ENCODE measurements at regions not wholly inside any gene's neighbourhood (a gene's known extent, or its start where the extent isn't known, plus 50 kb on each side); places are given as distances from the start of the nearest gene placed in this dataset.
"Not testable (repeated sequence)": the region's sequence is repeated elsewhere in the genome, so short reads cannot be mapped to it uniquely, and the experiment has no call there.

DNA sequence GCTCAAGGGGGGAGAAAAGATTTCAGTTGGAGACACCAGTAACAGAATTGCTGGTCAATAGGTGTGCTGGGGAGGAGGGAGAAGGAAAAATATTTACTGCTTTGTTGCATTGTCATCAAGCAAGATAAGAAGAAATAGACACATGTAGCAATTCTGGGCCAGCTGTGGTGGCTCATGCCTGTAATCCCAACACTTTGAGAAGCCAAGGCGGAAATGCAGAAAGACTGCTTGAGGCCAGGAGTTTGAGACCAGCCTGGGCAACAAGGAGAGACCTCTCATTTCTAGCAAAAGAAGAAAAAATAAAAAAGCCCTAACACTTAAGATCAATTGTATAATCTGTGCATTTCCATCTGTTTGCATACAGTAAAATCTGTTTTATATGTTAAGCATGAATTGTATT lies 126.6 kb downstream of the ZFP64 start:
- Mint-ChIP-seq H3K9me3 (no peaks in the 10 kb centered on the region), H3K27me3 (peaks cover 4% of the 10 kb centered on the region), H3K36me3 (peaks cover 7% of the 10 kb centered on the region), H3K27ac (no peak overlapping the region), H3K4me3 (no peak overlapping the region), H3K4me1 (no peaks in the 10 kb centered on the region)
- no peak for ATAC-seq (ENCODE audit: low read depth in 2 of 2)
- Histone ChIP-seq H3K27ac (ENCODE audit: insufficient read depth, low read length, poor library complexity, severe bottlenecking) (no peak overlapping the region), H3K27me3 (ENCODE audit: control insufficient read depth, insufficient read depth, low read length) (no peaks in the 10 kb centered on the region), H3K4me1 (ENCODE audit: control insufficient read depth, insufficient read depth, low read length, poor library complexity, severe bottlenecking) (no peaks in the 10 kb centered on the region), H3K9me3 (ENCODE audit: control insufficient read depth in 2 of 2, low read length in 2 of 2) (no peaks in the 10 kb centered on the region), H3K36me3 (ENCODE audit: control insufficient read depth, insufficient read depth, low read length) (no peaks in the 10 kb centered on the region), H3K4me3 (ENCODE audit: low read depth, low read length) (no peak overlapping the region)
- DNase-seq, result no peak

DNA sequence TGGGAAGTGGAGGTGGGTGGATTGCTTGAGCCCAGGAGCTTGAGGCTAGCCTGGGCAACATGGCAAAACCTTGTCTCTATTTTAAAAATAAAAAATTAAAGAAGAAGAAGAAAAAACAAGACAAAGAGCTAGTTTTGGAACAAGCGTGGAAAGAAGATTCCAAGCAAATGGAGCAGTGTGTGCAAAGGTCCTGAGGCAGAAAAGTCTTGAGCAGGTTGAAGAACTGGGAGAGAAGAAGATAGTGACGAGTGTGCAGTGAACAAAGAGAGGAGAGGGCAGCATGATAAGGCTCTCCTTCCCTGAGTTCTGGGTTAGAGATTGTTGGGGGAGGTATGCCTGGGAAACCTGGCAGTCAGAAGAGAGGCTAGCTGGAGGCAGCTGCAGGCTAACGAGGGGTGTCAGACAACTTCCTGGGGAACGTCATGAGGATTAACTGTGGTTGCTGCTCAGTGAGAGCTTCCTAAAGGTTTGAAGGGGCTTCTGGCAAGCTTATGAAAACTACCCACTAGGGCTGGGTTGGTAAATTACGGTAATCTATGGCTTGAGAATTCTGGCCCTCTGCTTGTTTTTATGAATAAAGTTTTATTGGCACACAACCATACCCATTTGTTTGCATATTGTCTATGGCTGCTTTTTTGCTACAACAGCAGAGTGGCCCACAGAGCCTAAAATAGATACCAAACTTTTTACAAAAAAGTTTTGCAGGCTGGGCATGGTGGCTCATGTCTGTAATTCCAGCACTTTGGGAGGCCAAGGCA lies 128.9 kb downstream of the ZFP64 start:
- H3K27ac ChIP-seq (ENCODE audit: insufficient read depth, low read length, poor library complexity, severe bottlenecking), result no peak overlapping the region
- no peak for ATAC-seq (ENCODE audit: low read depth in 2 of 2)
- H3K9me3 ChIP-seq (ENCODE audit: control insufficient read depth in 2 of 2, low read length in 2 of 2), result no peaks in the 10 kb centered on the region
- no peaks in the 10 kb centered on the region for H3K27me3 ChIP-seq (ENCODE audit: control insufficient read depth, insufficient read depth, low read length)
- H3K36me3 Mint-ChIP-seq, result peaks cover 7% of the 10 kb centered on the region
- H3K9me3 Mint-ChIP-seq, result peaks cover 0 to 1% (median 0%) of the 10 kb centered on the region in 7 donors
- H3K4me3 ChIP-seq (ENCODE audit: low read depth, low read length), result no peak overlapping the region
- H3K36me3 ChIP-seq (ENCODE audit: control insufficient read depth, insufficient read depth, low read length), result no peaks in the 10 kb centered on the region
- no peak for DNase-seq
- H3K27ac Mint-ChIP-seq, result no peak overlapping the region
- no peaks in the 10 kb centered on the region for H3K4me1 ChIP-seq (ENCODE audit: control insufficient read depth, insufficient read depth, low read length, poor library complexity, severe bottlenecking)
- no peak overlapping the region for H3K4me3 Mint-ChIP-seq
- H3K27me3 Mint-ChIP-seq, result peaks cover 4% of the 10 kb centered on the region
- H3K4me1 Mint-ChIP-seq, result no peaks in the 10 kb centered on the region

DNA sequence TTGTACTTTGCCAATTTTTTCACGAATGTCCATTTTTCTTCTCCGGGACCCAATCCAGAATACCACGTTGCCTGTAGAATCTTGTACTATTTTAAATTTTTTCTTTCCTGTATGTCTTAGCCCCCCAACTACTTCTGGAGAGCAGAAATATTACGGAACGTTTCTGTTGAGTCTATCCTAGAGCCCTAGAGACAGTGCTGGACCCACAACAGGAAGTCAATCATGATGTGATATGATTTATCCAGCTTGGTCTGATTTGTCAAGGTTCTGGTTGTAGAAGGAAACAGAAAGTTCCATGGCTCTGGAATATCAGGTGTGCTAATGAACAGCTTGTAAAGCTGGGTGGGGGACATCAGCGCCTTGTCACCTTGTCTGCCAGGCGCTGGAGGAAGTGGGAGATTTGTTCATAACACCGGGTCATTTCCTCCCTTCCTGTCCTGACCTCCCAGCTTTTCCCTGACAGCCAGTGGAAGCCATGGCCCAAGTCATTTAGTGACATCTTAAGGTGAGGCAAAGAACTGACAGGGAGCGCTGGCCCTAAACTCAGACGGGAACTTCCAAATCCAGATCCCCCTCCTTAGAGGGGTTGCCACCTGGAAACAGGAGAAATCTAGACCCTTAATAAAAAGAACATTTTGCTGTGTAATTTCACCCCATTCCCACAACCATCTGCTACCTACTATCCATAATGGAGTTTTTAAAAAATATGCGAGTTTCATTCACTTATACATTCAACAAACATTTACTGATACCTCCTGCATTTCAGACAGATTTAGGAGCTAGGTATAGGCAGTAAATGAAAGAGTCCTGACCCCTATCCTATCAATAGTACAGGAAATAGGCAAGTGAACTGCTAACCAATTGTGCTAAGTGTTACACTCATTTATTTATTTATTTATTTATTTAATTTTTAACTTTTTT lies 130.5 kb downstream of the ZFP64 start:
- Histone ChIP-seq H3K27ac (ENCODE audit: insufficient read depth, low read length, poor library complexity, severe bottlenecking) (no peak overlapping the region), H3K27me3 (ENCODE audit: control insufficient read depth, insufficient read depth, low read length) (no peaks in the 10 kb centered on the region), H3K4me1 (ENCODE audit: control insufficient read depth, insufficient read depth, low read length, poor library complexity, severe bottlenecking) (no peaks in the 10 kb centered on the region), H3K36me3 (ENCODE audit: control insufficient read depth, insufficient read depth, low read length) (no peaks in the 10 kb centered on the region), H3K4me3 (ENCODE audit: low read depth, low read length) (no peak overlapping the region), H3K9me3 (ENCODE audit: control insufficient read depth in 2 of 2, low read length in 2 of 2) (peaks cover 5 to 13% of the 10 kb centered on the region in 2 experiments)
- DNase-seq, result no peak
- H3K4me3 Mint-ChIP-seq, result no peak overlapping the region
- ATAC-seq (ENCODE audit: low read depth in 2 of 2), result no peak
- H3K36me3 Mint-ChIP-seq, result peaks cover 7% of the 10 kb centered on the region
- no peaks in the 10 kb centered on the region for H3K4me1 Mint-ChIP-seq
- H3K27ac Mint-ChIP-seq, result peak overlapping the region in 1 of 3 donors; percentile 48
- H3K27me3 Mint-ChIP-seq, result peaks cover 4% of the 10 kb centered on the region
- H3K9me3 Mint-ChIP-seq, result peaks cover 0 to 11% (median 3%) of the 10 kb centered on the region in 7 donors

DNA sequence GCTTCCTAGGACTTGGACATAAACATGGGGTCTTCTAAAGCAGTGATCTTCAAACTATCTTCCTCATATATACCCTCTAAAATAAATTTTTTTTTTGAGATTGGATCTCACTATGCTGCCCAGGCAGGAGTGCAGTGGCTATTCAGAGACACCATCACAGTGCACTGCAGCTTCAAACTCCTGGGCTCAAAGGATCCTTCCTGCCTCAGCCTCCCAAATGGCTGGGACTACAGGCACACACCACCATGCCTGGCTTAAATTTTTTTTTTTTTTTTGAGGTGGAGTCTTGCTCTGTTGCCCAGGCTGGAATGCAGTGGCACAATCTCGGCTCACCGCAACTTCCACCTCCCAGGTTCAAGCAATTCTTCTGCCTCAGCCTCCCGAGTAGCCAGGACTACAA lies 134.4 kb downstream of the ZFP64 start:
- H3K27ac Mint-ChIP-seq; H3K4me3 Mint-ChIP-seq; H3K27me3 Mint-ChIP-seq; DNase-seq; H3K4me1 Mint-ChIP-seq; H3K36me3 ChIP-seq (ENCODE audit: control insufficient read depth, insufficient read depth, low read length); H3K36me3 Mint-ChIP-seq; H3K4me1 ChIP-seq (ENCODE audit: control insufficient read depth, insufficient read depth, low read length, poor library complexity, severe bottlenecking); ATAC-seq (ENCODE audit: low read depth in 2 of 2); H3K27me3 ChIP-seq (ENCODE audit: control insufficient read depth, insufficient read depth, low read length); H3K27ac ChIP-seq (ENCODE audit: insufficient read depth, low read length, poor library complexity, severe bottlenecking); H3K4me3 ChIP-seq (ENCODE audit: low read depth, low read length): not testable (repeated sequence)
- peaks cover 5 to 13% of the 10 kb centered on the region in 2 experiments for H3K9me3 ChIP-seq (ENCODE audit: control insufficient read depth in 2 of 2, low read length in 2 of 2)
- peaks cover 2 to 12% (median 4%) of the 10 kb centered on the region in 7 donors for H3K9me3 Mint-ChIP-seq

DNA sequence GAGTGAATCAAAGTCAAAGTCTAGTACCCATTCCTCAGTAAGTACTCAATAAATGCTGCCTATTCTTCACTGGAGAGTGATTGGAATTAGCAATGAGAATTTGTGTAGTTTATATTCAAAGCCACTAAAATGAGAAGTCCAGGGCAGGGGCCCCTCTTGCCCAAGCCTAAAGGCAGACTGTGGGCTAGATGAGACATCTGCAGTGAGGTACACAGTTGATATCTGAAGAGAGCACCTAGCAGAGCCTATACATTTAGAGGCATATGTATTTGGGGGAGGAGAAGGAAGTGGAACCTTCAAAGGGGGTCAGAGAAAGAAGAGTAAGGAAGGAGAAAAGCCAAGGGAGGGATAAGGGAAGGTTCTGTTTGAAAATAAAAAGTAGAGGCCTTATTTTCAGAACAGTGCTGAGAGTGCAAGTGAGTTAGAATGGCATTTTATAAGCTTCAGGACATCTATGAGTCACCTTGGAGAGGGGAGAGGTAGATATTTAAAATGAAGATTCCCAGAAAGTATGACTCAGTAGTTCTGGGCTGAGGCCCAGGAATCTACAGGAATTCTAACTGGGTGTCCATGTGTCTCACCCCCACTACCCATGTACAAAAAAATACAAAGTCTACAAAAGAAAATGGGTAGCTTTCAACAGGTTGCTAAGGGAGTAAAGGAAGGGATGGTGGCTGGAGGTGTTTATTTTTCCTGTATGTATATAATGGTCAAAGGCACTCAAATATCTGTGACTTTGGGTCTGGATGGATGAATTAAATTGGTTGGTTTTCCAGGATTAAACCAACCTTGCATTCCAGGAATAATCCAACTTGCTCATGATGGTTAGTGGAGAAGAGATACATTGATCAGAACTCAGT lies 135.1 kb downstream of the ZFP64 start:
- H3K27me3 Mint-ChIP-seq, result no peaks in the 10 kb centered on the region
- H3K9me3 Mint-ChIP-seq, result peaks cover 2 to 12% (median 4%) of the 10 kb centered on the region in 7 donors

DNA sequence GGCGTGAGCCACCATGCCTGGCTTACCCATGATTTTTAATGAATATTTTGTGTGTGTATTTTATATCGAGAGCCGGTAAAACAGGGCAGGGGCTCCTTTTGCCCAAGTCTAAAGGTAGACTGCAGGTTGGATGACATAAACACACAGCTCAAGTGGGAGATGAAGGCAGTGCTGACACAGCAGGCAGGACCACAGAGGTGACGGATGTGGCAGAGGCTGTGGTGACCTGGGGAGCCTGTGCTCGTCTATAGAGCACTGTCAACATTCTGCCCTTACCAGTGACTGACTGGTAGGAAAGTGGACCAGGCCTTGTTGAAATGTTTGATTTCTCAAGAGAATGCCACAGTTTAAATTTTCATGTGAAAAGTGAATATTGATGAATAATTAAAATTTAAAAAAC lies 137.5 kb downstream of the ZFP64 start:
- H3K27me3 ChIP-seq (ENCODE audit: control insufficient read depth, insufficient read depth, low read length), result no peaks in the 10 kb centered on the region
- Mint-ChIP-seq H3K36me3 (peaks cover 4% of the 10 kb centered on the region), H3K27ac (no peak overlapping the region), H3K4me3 (no peak overlapping the region), H3K27me3 (no peaks in the 10 kb centered on the region), H3K4me1 (no peaks in the 10 kb centered on the region), H3K9me3 (peaks cover 2 to 12% (median 6%) of the 10 kb centered on the region in 7 donors)
- peak in 1 of 3 donors; percentile 4 for DNase-seq
- H3K4me3 ChIP-seq (ENCODE audit: low read depth, low read length), result no peak overlapping the region
- no peaks in the 10 kb centered on the region for H3K4me1 ChIP-seq (ENCODE audit: control insufficient read depth, insufficient read depth, low read length, poor library complexity, severe bottlenecking)
- no peak overlapping the region for H3K27ac ChIP-seq (ENCODE audit: insufficient read depth, low read length, poor library complexity, severe bottlenecking)
- no peak for ATAC-seq (ENCODE audit: low read depth in 2 of 2)
- no peaks in the 10 kb centered on the region for H3K36me3 ChIP-seq (ENCODE audit: control insufficient read depth, insufficient read depth, low read length)
- peaks cover 5 to 13% of the 10 kb centered on the region in 2 experiments for H3K9me3 ChIP-seq (ENCODE audit: control insufficient read depth in 2 of 2, low read length in 2 of 2)

More for the DNA sequence above, 135.1 kb downstream of the ZFP64 start:
- Histone ChIP-seq H3K4me1 (ENCODE audit: control insufficient read depth, insufficient read depth, low read length, poor library complexity, severe bottlenecking) (no peaks in the 10 kb centered on the region), H3K36me3 (ENCODE audit: control insufficient read depth, insufficient read depth, low read length) (no peaks in the 10 kb centered on the region), H3K9me3 (ENCODE audit: control insufficient read depth in 2 of 2, low read length in 2 of 2) (peaks cover 5 to 13% of the 10 kb centered on the region in 2 experiments), H3K27ac (ENCODE audit: insufficient read depth, low read length, poor library complexity, severe bottlenecking) (no peak overlapping the region), H3K27me3 (ENCODE audit: control insufficient read depth, insufficient read depth, low read length) (no peaks in the 10 kb centered on the region), H3K4me3 (ENCODE audit: low read depth, low read length) (no peak overlapping the region)
- Mint-ChIP-seq H3K4me1 (no peaks in the 10 kb centered on the region), H3K4me3 (no peak overlapping the region), H3K36me3 (peaks cover 4% of the 10 kb centered on the region), H3K27ac (no peak overlapping the region)
- no peak for ATAC-seq (ENCODE audit: low read depth in 2 of 2)
- no peak for DNase-seq

DNA sequence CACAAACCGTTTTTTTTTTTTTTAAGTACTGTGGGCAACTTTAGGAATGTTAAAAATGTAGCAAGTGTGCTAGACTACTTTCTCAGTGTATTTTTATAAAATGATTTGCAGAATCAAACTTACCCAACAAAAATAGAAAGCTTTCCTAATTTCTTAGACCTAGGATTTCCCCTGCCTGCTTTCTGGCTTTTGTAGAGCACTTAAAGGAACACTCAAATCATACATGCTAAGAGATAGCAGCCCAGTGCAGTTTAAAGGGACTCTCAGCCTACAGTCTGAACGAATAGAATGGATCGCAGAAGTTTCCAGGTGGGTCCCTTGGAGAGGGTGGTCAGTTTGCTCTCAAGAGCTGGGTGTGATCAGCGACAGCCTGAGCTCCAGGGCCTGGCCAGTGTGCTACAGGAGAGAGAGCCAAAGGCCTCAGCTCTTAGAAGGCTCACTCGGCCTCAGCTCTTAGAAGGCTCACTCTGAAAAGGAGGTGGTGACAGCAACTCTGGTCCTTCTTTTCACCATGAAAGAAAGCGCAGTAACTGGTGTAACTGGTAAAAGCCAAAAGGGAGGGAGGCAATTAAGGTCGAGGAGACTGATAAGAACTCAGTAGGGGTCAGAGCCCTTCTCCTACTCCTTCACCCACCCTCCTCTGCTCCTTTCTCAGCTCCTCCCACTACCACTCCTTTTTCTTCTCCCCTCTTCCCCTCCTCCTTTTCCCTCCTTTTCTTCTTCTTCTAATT lies 142.4 kb downstream of the ZFP64 start:
- Histone ChIP-seq H3K9me3 (ENCODE audit: control insufficient read depth in 2 of 2, low read length in 2 of 2) (no peaks in the 10 kb centered on the region), H3K27me3 (ENCODE audit: control insufficient read depth, insufficient read depth, low read length) (no peaks in the 10 kb centered on the region), H3K4me3 (ENCODE audit: low read depth, low read length) (no peak overlapping the region), H3K27ac (ENCODE audit: insufficient read depth, low read length, poor library complexity, severe bottlenecking) (no peak overlapping the region), H3K4me1 (ENCODE audit: control insufficient read depth, insufficient read depth, low read length, poor library complexity, severe bottlenecking) (peaks cover 7% of the 10 kb centered on the region), H3K36me3 (ENCODE audit: control insufficient read depth, insufficient read depth, low read length) (no peaks in the 10 kb centered on the region)
- DNase-seq (no peak), ATAC-seq (ENCODE audit: low read depth in 2 of 2) (no peak)
- no peaks in the 10 kb centered on the region for H3K36me3 Mint-ChIP-seq
- H3K27me3 Mint-ChIP-seq, result peaks cover 6% of the 10 kb centered on the region
- H3K27ac Mint-ChIP-seq, result no peak overlapping the region
- H3K9me3 Mint-ChIP-seq, result peaks cover 0 to 1% (median 0%) of the 10 kb centered on the region in 7 donors
- no peak overlapping the region for H3K4me3 Mint-ChIP-seq
- H3K4me1 Mint-ChIP-seq, result peaks cover 0 to 9% (median 2%) of the 10 kb centered on the region in 4 donors

Measured in CD4-positive, CD25-positive, alpha-beta regulatory T cell (primary cell).